Left ventricle myocardium superior (tissue), 1 donor: ENCODE measurements at regions not wholly inside any gene's neighbourhood (a gene's known extent, or its start where the extent isn't known, plus 50 kb on each side); places are given as distances from the start of the nearest gene placed in this dataset.
A peak's percentile ranks its signal among the peaks of the same experiment; 100 is the strongest.

Experiments used
- ATAC-seq: fragments of 200-7000 bp; cut with Tn5 transposase; one replicate; pipeline ENCODE4 v1.9.1; 2020; ENCODE audit warnings: mild to moderate bottlenecking, moderate library complexity
- DNase-seq: peaks from one replicate; pipeline ENCODE4 v3.0.0-alpha.2; 2020
- intact Hi-C: fragments of 100-400 bp; cut with micrococcal nuclease; formaldehyde crosslinking; loops from one replicate; pipeline ENCODE4 v1.11.0; 2022
- donor health status: DM: no; HTN: yes; CAD: no; lungs with severe emphysema.

- intact Hi-C loops: no loop called here
- DNase-seq (no peak), ATAC-seq (no peak)
These were observed 437.9 kb upstream of the PIK3C3 start for GRCh38 chr18:41517142-41517541.

GRCh38 chr18:41513438-41513837, 441.6 kb upstream of the PIK3C3 start:
- ATAC-seq: no peak
- no peak for DNase-seq
- intact Hi-C loops: no loop called here

- no peak for ATAC-seq
- intact Hi-C loops: no loop called here
- DNase-seq: no peak
These were observed 450.7 kb upstream of the PIK3C3 start for GRCh38 chr18:41504316-41504715.

GRCh38 chr18:41501848-41502247, 453.2 kb upstream of the PIK3C3 start:
- ATAC-seq: no peak
- intact Hi-C loops: no loop called here
- no peak for DNase-seq

- intact Hi-C loops: no loop called here
- DNase-seq (no peak), ATAC-seq (no peak)
These were observed 455.7 kb upstream of the PIK3C3 start for GRCh38 chr18:41499345-41499744.

GRCh38 chr18:41490861-41491260, 464.2 kb upstream of the PIK3C3 start:
- intact Hi-C loops: no loop called here
- ATAC-seq: no peak

GRCh38 chr18:41486575-41486974, 468.5 kb upstream of the PIK3C3 start:
- DNase-seq: no peak
- intact Hi-C loops: no loop called here
- ATAC-seq: no peak

More at GRCh38 chr18:41490861-41491260, 464.2 kb upstream of the PIK3C3 start:
- DNase-seq: no peak

- ATAC-seq (no peak), DNase-seq (no peak)
- intact Hi-C loops: no loop called here
These were observed 471.0 kb upstream of the PIK3C3 start for GRCh38 chr18:41484069-41484468.

- intact Hi-C loops: no loop called here
- no peak for DNase-seq
- no peak for ATAC-seq
These were observed 472.5 kb upstream of the PIK3C3 start for GRCh38 chr18:41482501-41482900.

- intact Hi-C loops: no loop called here
- ATAC-seq (no peak), DNase-seq (no peak)
These were observed 488.4 kb upstream of the PIK3C3 start for GRCh38 chr18:41466436-41467160.

GRCh38 chr18:41465386-41465785, 489.6 kb upstream of the PIK3C3 start:
- DNase-seq (no peak), ATAC-seq (peak; percentile 38)
- intact Hi-C loops: no loop called here

GRCh38 chr18:41464278-41464677, 490.8 kb upstream of the PIK3C3 start:
- no peak for ATAC-seq
- no peak for DNase-seq
- intact Hi-C loops: no loop called here

GRCh38 chr18:41462946-41463345, 492.1 kb upstream of the PIK3C3 start:
- ATAC-seq (no peak), DNase-seq (no peak)
- intact Hi-C loops: no loop called here

- ATAC-seq (no peak), DNase-seq (no peak)
- intact Hi-C loops: no loop called here
These were observed 493.9 kb upstream of the PIK3C3 start for GRCh38 chr18:41461114-41461513.

- ATAC-seq (no peak), DNase-seq (no peak)
- intact Hi-C loops: no loop called here
These were observed 495.4 kb upstream of the PIK3C3 start for GRCh38 chr18:41459656-41460055.

- ATAC-seq: no peak
- intact Hi-C loops: no loop called here
These were observed 496.7 kb upstream of the PIK3C3 start for GRCh38 chr18:41458376-41458775.

GRCh38 chr18:41457765-41458326, 497.2 kb upstream of the PIK3C3 start:
- ATAC-seq (no peak), DNase-seq (no peak)
- intact Hi-C loops: no loop called here

More at GRCh38 chr18:41458376-41458775, 496.7 kb upstream of the PIK3C3 start:
- DNase-seq: no peak

- ATAC-seq: no peak
- no peak for DNase-seq
- intact Hi-C loops: no loop called here
These were observed 498.2 kb upstream of the PIK3C3 start for GRCh38 chr18:41456831-41457230.

- intact Hi-C loops: no loop called here
- no peak for ATAC-seq
- no peak for DNase-seq
These were observed 505.4 kb upstream of the PIK3C3 start for GRCh38 chr18:41449612-41450011.

GRCh38 chr18:41444943-41445342, 510.1 kb upstream of the PIK3C3 start:
- intact Hi-C loops: no loop called here

GRCh38 chr18:41436772-41437171, 518.3 kb upstream of the PIK3C3 start:
- intact Hi-C loops: no loop called here
- ATAC-seq (no peak), DNase-seq (no peak)

More at GRCh38 chr18:41444943-41445342, 510.1 kb upstream of the PIK3C3 start:
- ATAC-seq (no peak), DNase-seq (no peak)
